Ishikawa (cell line): ENCODE measurements at regions not wholly inside any gene's neighbourhood (a gene's known extent, or its start where the extent isn't known, plus 50 kb on each side); places are given as distances from the start of the nearest gene placed in this dataset.

ENCODE experiments used
- CEBPB ChIP-seq: IDR thresholded peaks from 2 replicates; pipeline ENCODE4 v1.6.1; 2012
- CREB1 ChIP-seq: IDR thresholded peaks from 2 replicates; pipeline ENCODE4 v1.6.1; 2012; ENCODE audit warnings: low read depth
- EGR1 ChIP-seq: IDR thresholded peaks from 2 replicates; pipeline ENCODE4 v1.6.1; 2012
- EP300 ChIP-seq: IDR thresholded peaks from 2 replicates; pipeline ENCODE4 v1.6.1; 2012; ENCODE audit warnings: borderline replicate concordance
- FOXM1 ChIP-seq: IDR thresholded peaks from 2 replicates; pipeline ENCODE4 v1.6.1; 2012; ENCODE audit warnings: low read depth, borderline replicate concordance
- MAX ChIP-seq: IDR thresholded peaks from 2 replicates; pipeline ENCODE4 v1.6.1; 2012
- NFIC ChIP-seq: IDR thresholded peaks from 2 replicates; pipeline ENCODE4 v1.6.1; 2012
- RAD21 ChIP-seq: IDR thresholded peaks from 2 replicates; pipeline ENCODE4 v1.6.1; 2012; ENCODE audit warnings: low read depth
- REST ChIP-seq: IDR thresholded peaks from 2 replicates; pipeline ENCODE4 v1.6.1; 2012; ENCODE audit warnings: low read depth, mild to moderate bottlenecking
- TAF1 ChIP-seq: IDR thresholded peaks from 2 replicates; pipeline ENCODE4 v1.6.1; 2012; ENCODE audit warnings: low read depth, mild to moderate bottlenecking
- TCF12 ChIP-seq: IDR thresholded peaks from 2 replicates; pipeline ENCODE4 v1.6.1; 2012; ENCODE audit warnings: low read depth
- TEAD4 ChIP-seq: IDR thresholded peaks from 2 replicates; pipeline ENCODE4 v1.6.1; 2012
- USF1 ChIP-seq: IDR thresholded peaks from 2 replicates; pipeline ENCODE4 v1.6.1; 2012
- YY1 ChIP-seq: IDR thresholded peaks from 2 replicates; pipeline ENCODE4 v1.6.1; 2012; ENCODE audit warnings: low read depth
- ZBTB7A ChIP-seq: IDR thresholded peaks from 2 replicates; pipeline ENCODE4 v1.6.1; 2012; ENCODE audit warnings: low read depth

GRCh38 chr12:62045211-62045610, 215.0 kb upstream of the USP15 start:
- TF ChIP-seq CEBPB (no peak), FOXM1 (no peak), CREB1 (no peak), TCF12 (no peak), EP300 (no peak), NFIC (no peak), EGR1 (no peak), MAX (no peak), USF1 (no peak), TEAD4 (no peak), REST (no peak), YY1 (no peak), RAD21 (no peak), TAF1 (no peak), ZBTB7A (no peak)

DNA sequence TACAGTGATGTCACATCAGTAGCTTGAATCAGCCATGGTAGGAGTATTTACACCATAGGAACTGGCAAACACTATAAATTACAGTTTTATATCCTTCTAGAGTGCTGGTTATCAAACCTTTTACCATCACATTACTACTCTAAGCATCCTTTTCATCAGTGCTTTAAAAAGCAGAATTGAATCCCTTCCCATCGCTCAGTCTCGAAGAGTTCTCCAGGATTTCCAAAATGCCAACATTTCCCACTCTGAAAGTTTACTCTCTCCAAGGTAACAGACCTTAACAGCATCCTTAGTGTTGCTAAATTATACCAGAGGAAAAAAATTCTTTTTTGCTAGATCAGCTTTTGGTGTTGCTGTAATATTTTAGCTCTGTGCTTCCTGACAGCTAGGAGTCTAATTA, 209.4 kb upstream of the USP15 start:
- TF ChIP-seq YY1 (no peak), EP300 (no peak), RAD21 (no peak), CREB1 (no peak), NFIC (no peak), MAX (no peak), REST (no peak), ZBTB7A (no peak), TCF12 (no peak), EGR1 (no peak), USF1 (no peak), FOXM1 (no peak), TEAD4 (no peak), CEBPB (no peak), TAF1 (no peak)

GRCh38 chr12:62069976-62070375, 190.2 kb upstream of the USP15 start:
- TF ChIP-seq RAD21 (no peak), ZBTB7A (no peak), YY1 (no peak), USF1 (no peak), EGR1 (no peak), EP300 (no peak)

GRCh38 chr12:62075870-62076269, 184.3 kb upstream of the USP15 start:
- no peak for TF ChIP-seq TEAD4
- TF ChIP-seq EGR1 = no peak
- TF ChIP-seq MAX = no peak
- TF ChIP-seq FOXM1 = no peak
- no peak for TF ChIP-seq USF1
- no peak for TF ChIP-seq ZBTB7A
- TF ChIP-seq TCF12 = no peak
- no peak for TF ChIP-seq CREB1
- no peak for TF ChIP-seq REST
- no peak for TF ChIP-seq CEBPB
- TF ChIP-seq TAF1 = no peak
- no peak for TF ChIP-seq YY1
- TF ChIP-seq NFIC = no peak
